ENCODE measurements at regions not wholly inside any gene's neighbourhood (a gene's known extent, or its start where the extent isn't known, plus 50 kb on each side); places are given as distances from the start of the nearest gene placed in this dataset.

DNA sequence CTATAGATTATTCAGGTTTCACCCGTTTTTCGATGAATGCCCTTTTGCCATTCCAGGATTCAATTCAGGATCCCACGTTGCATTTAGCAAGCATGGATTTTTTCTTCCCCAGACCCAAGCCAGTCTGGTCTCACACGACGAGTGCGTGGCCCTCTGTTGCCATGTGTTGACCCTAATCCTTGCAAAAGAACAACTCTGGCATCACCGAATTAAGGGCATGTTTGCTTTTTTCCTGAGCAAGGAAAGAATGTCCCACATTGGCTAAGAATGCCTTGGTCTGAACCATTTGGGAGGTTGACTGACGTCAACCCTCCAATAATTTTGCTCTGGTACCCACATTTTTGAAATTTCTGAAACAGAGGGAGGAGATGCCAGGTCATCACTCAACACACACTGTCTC is 153.0 kb upstream of the WNT4 start:
- Histone ChIP-seq H2AK5ac (ENCODE audit: low read length) (no peak overlapping the region), H3K14ac (ENCODE audit: low read length) (no peak overlapping the region), H3K79me1 (ENCODE audit: low read length) (peaks cover 9% of the 10 kb centered on the region), H3K23ac (ENCODE audit: low read length) (no peak overlapping the region), H4K12ac (ENCODE audit: low read depth, low read length) (no peak overlapping the region), H2AFZ (ENCODE audit: insufficient read depth, low read length, poor library complexity) (no peak overlapping the region), H3K4me1 (ENCODE audit: control insufficient read depth in 1 of 2, insufficient read depth in 2 of 2, low read length in 2 of 2) (peaks cover 17 to 26% of the 10 kb centered on the region in 2 experiments), H3K18ac (ENCODE audit: low read length) (no peak overlapping the region), H3K36me3 (ENCODE audit: control insufficient read depth in 1 of 2, insufficient read depth in 2 of 2, low read length in 2 of 2) (no peaks in the 10 kb centered on the region), H4K8ac (ENCODE audit: low read depth, low read length) (no peak overlapping the region), H3K4ac (ENCODE audit: low read depth, low read length) (no peak overlapping the region), H3K4me3 (ENCODE audit: low read depth, low read length) (no peak overlapping the region), H2BK12ac (ENCODE audit: low read length) (no peak overlapping the region), H3K27ac (ENCODE audit: low read depth, low read length) (no peak overlapping the region), H3K79me2 (ENCODE audit: control insufficient read depth, insufficient read depth, low read length, poor library complexity) (no peaks in the 10 kb centered on the region), H4K91ac (ENCODE audit: low read depth, low read length) (no peak overlapping the region), H3K27me3 (ENCODE audit: insufficient read depth, low read length) (no peaks in the 10 kb centered on the region), H2BK5ac (ENCODE audit: low read depth, low read length, poor library complexity) (no peak overlapping the region), H3K9ac (ENCODE audit: low read length) (no peak overlapping the region), H3K9me3 (ENCODE audit: insufficient read depth, low read depth, low read length) (peaks cover 2% of the 10 kb centered on the region), H2BK120ac (ENCODE audit: insufficient read depth, low read length, poor library complexity) (no peak overlapping the region), H3K4me2 (ENCODE audit: low read length) (no peak overlapping the region)
- WGBS (ENCODE audit: extremely low coverage, insufficient coverage, insufficient read length): no CpG with 5 or more reads among the region's 8 CpGs
- no peak for DNase-seq

DNA sequence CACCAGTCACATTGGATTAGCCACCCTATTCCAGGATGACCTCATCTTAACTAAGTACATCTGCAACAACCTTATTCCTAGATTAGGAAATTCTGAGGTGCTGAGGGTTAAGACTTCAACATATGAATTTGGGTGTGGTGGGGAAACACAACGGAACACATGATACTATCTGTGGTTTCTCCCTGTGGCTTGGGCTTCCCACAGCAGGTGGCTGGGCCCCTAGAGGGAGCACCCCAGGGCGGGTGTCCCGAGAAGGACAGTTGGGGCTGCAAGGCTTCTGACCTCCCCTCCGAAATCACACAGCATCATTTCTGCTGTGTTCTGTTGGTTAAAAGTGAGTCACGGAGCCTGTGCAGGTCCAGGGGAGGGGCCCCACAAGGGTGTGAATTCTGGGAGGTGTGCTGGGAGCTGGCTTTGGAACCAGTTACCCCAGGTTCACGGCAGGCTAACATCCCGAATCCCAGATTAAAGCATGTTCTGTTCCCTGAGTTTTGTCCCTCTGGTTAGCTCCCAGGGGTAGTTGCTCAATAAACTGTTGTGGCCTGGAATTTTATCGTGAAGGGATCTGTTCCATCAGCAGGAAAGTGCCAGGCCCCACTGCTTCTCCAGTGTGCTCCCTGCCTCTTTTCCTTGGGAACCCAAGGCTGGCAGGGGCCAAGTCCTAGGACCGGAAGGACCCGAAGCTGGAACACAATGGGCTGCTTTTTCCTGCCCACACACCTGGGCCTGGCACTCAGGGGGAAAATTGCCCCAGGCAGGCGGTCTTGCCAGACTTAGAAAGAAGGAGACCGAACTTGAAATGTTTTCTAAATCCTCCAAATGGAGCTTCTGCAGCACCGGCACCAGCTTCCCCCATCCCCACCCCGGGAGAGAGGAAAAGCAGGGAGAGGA is 154.0 kb upstream of the WNT4 start:
- peak overlapping the region; percentile 25 for H3K4me2 ChIP-seq (ENCODE audit: low read length)
- H3K9me3 ChIP-seq (ENCODE audit: insufficient read depth, low read depth, low read length): peaks cover 2% of the 10 kb centered on the region
- H4K12ac ChIP-seq (ENCODE audit: low read depth, low read length): no peak overlapping the region
- H3K9ac ChIP-seq (ENCODE audit: low read length): no peak overlapping the region
- H3K27me3 ChIP-seq (ENCODE audit: insufficient read depth, low read length): no peaks in the 10 kb centered on the region
- no peak overlapping the region for H3K4ac ChIP-seq (ENCODE audit: low read depth, low read length)
- no peak overlapping the region for H2AFZ ChIP-seq (ENCODE audit: insufficient read depth, low read length, poor library complexity)
- H3K18ac ChIP-seq (ENCODE audit: low read length): peak overlapping the region; percentile 27
- H2AK5ac ChIP-seq (ENCODE audit: low read length): no peak overlapping the region
- peaks cover 9% of the 10 kb centered on the region for H3K79me1 ChIP-seq (ENCODE audit: low read length)
- peak overlapping the region; percentile 5 for H4K8ac ChIP-seq (ENCODE audit: low read depth, low read length)
- no peaks in the 10 kb centered on the region for H3K79me2 ChIP-seq (ENCODE audit: control insufficient read depth, insufficient read depth, low read length, poor library complexity)
- peak overlapping the region; percentile 9 for H2BK5ac ChIP-seq (ENCODE audit: low read depth, low read length, poor library complexity)
- H3K14ac ChIP-seq (ENCODE audit: low read length): peak overlapping the region; percentile 17
- no peaks in the 10 kb centered on the region for H3K36me3 ChIP-seq (ENCODE audit: control insufficient read depth in 1 of 2, insufficient read depth in 2 of 2, low read length in 2 of 2)
- peaks cover 12 to 20% of the 10 kb centered on the region in 2 experiments for H3K4me1 ChIP-seq (ENCODE audit: control insufficient read depth in 1 of 2, insufficient read depth in 2 of 2, low read length in 2 of 2)
- no CpG with 5 or more reads among the region's 14 CpGs for WGBS (ENCODE audit: extremely low coverage, insufficient coverage, insufficient read length)
- DNase-seq: peak; percentile 21 to 67
- peak overlapping the region; percentile 17 for H4K91ac ChIP-seq (ENCODE audit: low read depth, low read length)
- no peak overlapping the region for H3K4me3 ChIP-seq (ENCODE audit: low read depth, low read length)
- H3K23ac ChIP-seq (ENCODE audit: low read length): no peak overlapping the region
- peak overlapping the region; percentile 49 for H2BK120ac ChIP-seq (ENCODE audit: insufficient read depth, low read length, poor library complexity)
- peak overlapping the region; percentile 45 for H3K27ac ChIP-seq (ENCODE audit: low read depth, low read length)
- H2BK12ac ChIP-seq (ENCODE audit: low read length): peak overlapping the region; percentile 77

DNA sequence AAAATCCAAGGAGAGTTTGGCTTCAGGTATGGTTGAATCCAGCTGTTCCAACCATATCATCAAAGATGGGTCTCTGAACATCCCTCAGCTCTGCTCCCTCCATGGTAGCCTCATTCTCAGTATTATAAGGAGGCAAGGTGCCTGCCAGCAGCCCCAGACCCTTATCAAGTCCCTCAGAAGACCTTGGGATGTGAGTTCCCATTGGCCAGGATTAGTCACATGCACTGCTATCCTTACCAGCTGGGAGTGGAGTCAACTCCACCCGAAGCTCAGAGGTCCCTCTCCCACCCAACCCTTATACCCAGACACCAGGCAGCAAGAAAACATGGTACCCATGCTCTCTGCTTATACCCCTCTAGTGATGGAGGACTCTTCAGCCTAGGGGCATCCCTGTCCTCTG is 153.7 kb upstream of the ZBTB40 start:
- H2BK12ac ChIP-seq (ENCODE audit: low read length): peak overlapping the region; percentile 51
- H2AFZ ChIP-seq (ENCODE audit: insufficient read depth, low read length, poor library complexity): no peak overlapping the region
- H2BK120ac ChIP-seq (ENCODE audit: insufficient read depth, low read length, poor library complexity): peak overlapping the region; percentile 8
- no peak overlapping the region for H3K27ac ChIP-seq (ENCODE audit: low read depth, low read length)
- H3K36me3 ChIP-seq (ENCODE audit: control insufficient read depth in 1 of 2, insufficient read depth in 2 of 2, low read length in 2 of 2): no peaks in the 10 kb centered on the region
- no peak overlapping the region for H3K9ac ChIP-seq (ENCODE audit: low read length)
- H4K12ac ChIP-seq (ENCODE audit: low read depth, low read length): no peak overlapping the region
- no peak overlapping the region for H3K14ac ChIP-seq (ENCODE audit: low read length)
- H4K91ac ChIP-seq (ENCODE audit: low read depth, low read length): no peak overlapping the region
- H3K79me2 ChIP-seq (ENCODE audit: control insufficient read depth, insufficient read depth, low read length, poor library complexity): no peaks in the 10 kb centered on the region
- no peak for DNase-seq
- H3K4me2 ChIP-seq (ENCODE audit: low read length): no peak overlapping the region
- WGBS (ENCODE audit: extremely low coverage, insufficient coverage, insufficient read length): no CpG with 5 or more reads among the region's 1 CpG
- no peak overlapping the region for H3K4ac ChIP-seq (ENCODE audit: low read depth, low read length)
- H3K23ac ChIP-seq (ENCODE audit: low read length): no peak overlapping the region
- peaks cover 4% of the 10 kb centered on the region for H3K79me1 ChIP-seq (ENCODE audit: low read length)
- H4K8ac ChIP-seq (ENCODE audit: low read depth, low read length): no peak overlapping the region
- H2AK5ac ChIP-seq (ENCODE audit: low read length): peak overlapping the region; percentile 31
- peaks cover 8 to 18% of the 10 kb centered on the region in 2 experiments for H3K4me1 ChIP-seq (ENCODE audit: control insufficient read depth in 1 of 2, insufficient read depth in 2 of 2, low read length in 2 of 2)
- H3K9me3 ChIP-seq (ENCODE audit: insufficient read depth, low read depth, low read length): peaks cover 2% of the 10 kb centered on the region
- no peak overlapping the region for H2BK5ac ChIP-seq (ENCODE audit: low read depth, low read length, poor library complexity)
- no peaks in the 10 kb centered on the region for H3K27me3 ChIP-seq (ENCODE audit: insufficient read depth, low read length)
- no peak overlapping the region for H3K18ac ChIP-seq (ENCODE audit: low read length)
- H3K4me3 ChIP-seq (ENCODE audit: low read depth, low read length): no peak overlapping the region

DNA sequence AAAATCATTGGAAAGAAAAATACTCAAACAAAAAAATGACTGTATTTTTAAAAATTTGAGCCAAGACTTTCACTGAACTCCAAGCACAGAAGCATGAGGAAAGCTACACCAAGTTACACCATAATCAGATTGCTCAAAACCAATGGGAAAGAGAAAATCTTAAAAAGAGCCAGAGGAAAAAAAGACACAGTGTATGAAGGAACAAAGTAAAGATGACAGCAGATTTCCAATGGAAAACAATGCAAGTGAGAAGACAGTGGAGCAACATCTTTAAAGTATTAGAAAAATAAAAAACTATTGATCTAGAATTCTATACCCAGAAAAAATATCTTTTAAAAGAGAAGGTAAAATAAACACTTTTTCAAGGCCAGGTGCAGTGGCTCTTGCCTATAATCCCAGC is 147.8 kb upstream of the ZBTB40 start:
- DNase-seq: no peak
- Histone ChIP-seq H4K8ac (ENCODE audit: low read depth, low read length) (no peak overlapping the region), H2AFZ (ENCODE audit: insufficient read depth, low read length, poor library complexity) (no peak overlapping the region), H3K4me2 (ENCODE audit: low read length) (no peak overlapping the region), H2BK120ac (ENCODE audit: insufficient read depth, low read length, poor library complexity) (no peak overlapping the region), H3K4ac (ENCODE audit: low read depth, low read length) (no peak overlapping the region), H3K36me3 (ENCODE audit: control insufficient read depth in 1 of 2, insufficient read depth in 2 of 2, low read length in 2 of 2) (no peaks in the 10 kb centered on the region), H4K12ac (ENCODE audit: low read depth, low read length) (no peak overlapping the region), H3K9me3 (ENCODE audit: insufficient read depth, low read depth, low read length) (no peaks in the 10 kb centered on the region), H4K91ac (ENCODE audit: low read depth, low read length) (no peak overlapping the region), H2BK5ac (ENCODE audit: low read depth, low read length, poor library complexity) (no peak overlapping the region), H3K9ac (ENCODE audit: low read length) (no peak overlapping the region), H3K27ac (ENCODE audit: low read depth, low read length) (no peak overlapping the region), H3K27me3 (ENCODE audit: insufficient read depth, low read length) (no peaks in the 10 kb centered on the region), H3K79me2 (ENCODE audit: control insufficient read depth, insufficient read depth, low read length, poor library complexity) (no peaks in the 10 kb centered on the region), H3K4me1 (ENCODE audit: control insufficient read depth in 1 of 2, insufficient read depth in 2 of 2, low read length in 2 of 2) (no peaks in the 10 kb centered on the region), H3K4me3 (ENCODE audit: low read depth, low read length) (no peak overlapping the region), H3K79me1 (ENCODE audit: low read length) (no peaks in the 10 kb centered on the region), H3K23ac (ENCODE audit: low read length) (no peak overlapping the region), H3K18ac (ENCODE audit: low read length) (no peak overlapping the region), H3K14ac (ENCODE audit: low read length) (no peak overlapping the region), H2AK5ac (ENCODE audit: low read length) (no peak overlapping the region), H2BK12ac (ENCODE audit: low read length) (no peak overlapping the region)
